ENCODE measurements at regions not wholly inside any gene's neighbourhood (a gene's known extent, or its start where the extent isn't known, plus 50 kb on each side); places are given as distances from the start of the nearest gene placed in this dataset.

DNA sequence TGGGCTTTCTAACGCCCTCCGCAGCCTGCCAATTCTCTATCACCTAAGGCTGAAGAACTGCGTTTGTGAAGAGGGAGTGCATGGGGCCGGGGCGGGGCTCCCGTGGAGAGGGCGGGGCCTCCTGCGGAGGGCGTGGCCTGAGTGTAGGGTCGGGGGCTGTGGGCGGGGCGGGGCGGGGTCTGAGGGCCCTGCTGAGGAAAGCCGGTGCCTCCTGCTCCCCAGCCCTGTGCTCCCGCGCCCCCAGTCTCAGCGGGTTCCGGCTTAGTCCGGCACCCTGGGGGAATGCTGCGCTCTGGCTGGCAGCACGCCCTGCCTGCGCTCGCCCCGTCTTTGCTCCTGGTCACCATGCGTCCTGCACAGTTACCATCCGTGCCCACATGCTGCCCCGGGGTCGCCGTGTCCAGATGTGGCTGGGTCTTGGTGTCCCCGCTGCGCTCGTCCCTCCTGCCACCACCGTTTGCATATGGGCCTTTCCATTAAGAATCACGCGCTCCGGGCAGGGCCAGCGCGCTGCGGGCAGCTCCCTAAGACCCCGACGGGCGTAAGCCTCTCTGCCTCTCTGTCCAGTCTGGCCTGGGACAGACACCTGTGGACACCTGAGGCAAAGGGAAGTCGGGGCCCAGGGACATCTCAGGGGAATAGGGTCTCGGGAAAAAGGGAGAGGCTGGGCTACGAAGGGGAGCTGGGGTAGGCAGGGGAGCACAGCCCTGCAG, 144.0 kb upstream of the RET start:
- no peak overlapping the region for H3K9ac ChIP-seq (ENCODE audit: control insufficient read depth, extremely low read depth, insufficient read depth, low read length)
- no peak overlapping the region for H3K27ac ChIP-seq (ENCODE audit: control insufficient read depth, insufficient read depth, low read length)
- H3K36me3 ChIP-seq (ENCODE audit: control insufficient read depth in 2 of 2, extremely low read depth in 1 of 2, insufficient read depth in 2 of 2, low read length in 2 of 2): no peaks in the 10 kb centered on the region
- H3K79me2 ChIP-seq (ENCODE audit: control insufficient read depth, insufficient read depth, low read length): no peaks in the 10 kb centered on the region
- H2AFZ ChIP-seq (ENCODE audit: control insufficient read depth, low read length): no peak overlapping the region
- no peak overlapping the region for H3K4me3 ChIP-seq (ENCODE audit: control insufficient read depth in 2 of 3, extremely low read depth in 1 of 3, insufficient read depth in 2 of 3, low read depth in 1 of 3, low read length in 3 of 3)
- H3K4me2 ChIP-seq (ENCODE audit: control insufficient read depth, extremely low read depth, insufficient read depth, low read depth, low read length): no peak overlapping the region
- DNase-seq (ENCODE audit: low read depth, low spot score) (no peak), FAIRE-seq (no peak)
- TF ChIP-seq EZH2 (IDR thresholded peaks at IDR 0.05; ENCODE audit: low read length) (peak; percentile 13), CTCF (optimal IDR thresholded peaks at IDR 0.05 in 1 of 3, IDR thresholded peaks at IDR 0.05 in 1 of 3, conservative IDR thresholded peaks at IDR 0.05 in 1 of 3; ENCODE audit: extremely low read depth in 1 of 3, insufficient read depth in 2 of 3, low read length in 3 of 3) (no peak)
- H3K4me1 ChIP-seq (ENCODE audit: control insufficient read depth, extremely low read depth, insufficient read depth, low read length): no peaks in the 10 kb centered on the region
- peaks cover 26% of the 10 kb centered on the region for H3K27me3 ChIP-seq (ENCODE audit: control insufficient read depth, extremely low read depth, insufficient read depth, low read length)
- H4K20me1 ChIP-seq (ENCODE audit: control insufficient read depth, extremely low read depth, insufficient read depth, low read length): no peaks in the 10 kb centered on the region
- dilution Hi-C loops (cut with MboI; ENCODE audit: extremely low pct_ligation_motif_present, low sequenced_read_pairs): no loop called here
- H3K9me3 ChIP-seq (ENCODE audit: control insufficient read depth, low read depth, low read length): no peaks in the 10 kb centered on the region
- no peaks in the 10 kb centered on the region for H3K9me1 ChIP-seq (ENCODE audit: control insufficient read depth, extremely low read depth, insufficient read depth, low read length)

- no peak overlapping the region for H3K9ac ChIP-seq (ENCODE audit: control insufficient read depth, extremely low read depth, insufficient read depth, low read length)
- H3K4me1 ChIP-seq (ENCODE audit: control insufficient read depth, extremely low read depth, insufficient read depth, low read length): no peaks in the 10 kb centered on the region
- no peak overlapping the region for H2AFZ ChIP-seq (ENCODE audit: control insufficient read depth, low read length)
- no peak overlapping the region for H3K4me3 ChIP-seq (ENCODE audit: control insufficient read depth in 2 of 3, extremely low read depth in 1 of 3, insufficient read depth in 2 of 3, low read depth in 1 of 3, low read length in 3 of 3)
- H3K27me3 ChIP-seq (ENCODE audit: control insufficient read depth, extremely low read depth, insufficient read depth, low read length): peaks cover 26% of the 10 kb centered on the region
- FAIRE-seq (no peak), DNase-seq (ENCODE audit: low read depth, low spot score) (no peak)
- H3K36me3 ChIP-seq (ENCODE audit: control insufficient read depth in 2 of 2, extremely low read depth in 1 of 2, insufficient read depth in 2 of 2, low read length in 2 of 2): no peaks in the 10 kb centered on the region
- no peak overlapping the region for H3K4me2 ChIP-seq (ENCODE audit: control insufficient read depth, extremely low read depth, insufficient read depth, low read depth, low read length)
- no peaks in the 10 kb centered on the region for H4K20me1 ChIP-seq (ENCODE audit: control insufficient read depth, extremely low read depth, insufficient read depth, low read length)
- TF ChIP-seq CTCF (optimal IDR thresholded peaks at IDR 0.05 in 1 of 3, IDR thresholded peaks at IDR 0.05 in 1 of 3, conservative IDR thresholded peaks at IDR 0.05 in 1 of 3; ENCODE audit: extremely low read depth in 1 of 3, insufficient read depth in 2 of 3, low read length in 3 of 3) (no peak), EZH2 (IDR thresholded peaks at IDR 0.05; ENCODE audit: low read length) (no peak)
- no peak overlapping the region for H3K27ac ChIP-seq (ENCODE audit: control insufficient read depth, insufficient read depth, low read length)
- no peaks in the 10 kb centered on the region for H3K9me1 ChIP-seq (ENCODE audit: control insufficient read depth, extremely low read depth, insufficient read depth, low read length)
- H3K79me2 ChIP-seq (ENCODE audit: control insufficient read depth, insufficient read depth, low read length): no peaks in the 10 kb centered on the region
- no peaks in the 10 kb centered on the region for H3K9me3 ChIP-seq (ENCODE audit: control insufficient read depth, low read depth, low read length)
- dilution Hi-C loops (cut with MboI; ENCODE audit: extremely low pct_ligation_motif_present, low sequenced_read_pairs): no loop called here
These were observed 143.2 kb upstream of the RET start for GRCh38 chr10:42933448-42934340.
